Spleen (tissue), 11 donors: ENCODE measurements at regions not wholly inside any gene's neighbourhood (a gene's known extent, or its start where the extent isn't known, plus 50 kb on each side); places are given as distances from the start of the nearest gene placed in this dataset.

Experiments
- DNase-seq: peaks from one replicate; pipeline ENCODE4 v3.0.0-alpha.2; 2020
- H3K27ac ChIP-seq, 8 donors: fragments of 200-600 bp; sonication (generic) in 7 of 8; 1 replicate in 4 of 8; 2 replicates in 4 of 8; pipeline versions ENCODE4 v1.5.0 to v1.8.0; 2016 to 2021; ENCODE audit warnings: inconsistent platforms in 4 of 8, mild to moderate bottlenecking in 4 of 8, moderate library complexity in 1 of 8
- H3K27me3 ChIP-seq, 7 donors: fragments of 200-600 bp; sonication (generic) in 6 of 7; replicated peaks in 1 of 7; 1 replicate in 4 of 7; 2 replicates in 3 of 7; pipeline versions ENCODE4 v1.5.0 to v1.8.0; 2016 to 2021; ENCODE audit warnings: inconsistent platforms in 3 of 7, mild to moderate bottlenecking in 1 of 7
- H3K36me3 ChIP-seq, 6 donors: fragments of 200-600 bp; sonication (generic) in 5 of 6; 1 replicate in 4 of 6; 2 replicates in 2 of 6; pipeline versions ENCODE4 v1.5.0 to v1.8.0; 2016 to 2021; ENCODE audit warnings: inconsistent platforms in 2 of 6
- H3K4me1 ChIP-seq, 6 donors: fragments of 200-600 bp; sonication (generic) in 5 of 6; 1 replicate in 3 of 6; 2 replicates in 3 of 6; pipeline versions ENCODE4 v1.5.0 to v1.8.0; 2016 to 2021; ENCODE audit warnings: inconsistent platforms in 3 of 6
- H3K4me3 ChIP-seq, 8 donors: fragments of 200-600 bp; sonication (generic) in 7 of 8; 1 replicate in 4 of 8; 2 replicates in 4 of 8; pipeline versions ENCODE4 v1.5.0 to v1.8.0; 2016 to 2021; ENCODE audit warnings: inconsistent platforms in 4 of 8, mild to moderate bottlenecking in 4 of 8, moderate library complexity in 2 of 8
- H3K9me3 ChIP-seq, 8 donors: fragments of 200-600 bp; sonication (generic) in 7 of 8; 1 replicate in 4 of 8; 2 replicates in 4 of 8; pipeline versions ENCODE4 v1.5.0 to v1.8.0; 2016 to 2021; ENCODE audit warnings: inconsistent platforms in 4 of 8
- POLR2A ChIP-seq, 3 donors: fragments of 450-650 bp; IDR thresholded peaks; one replicate each; pipeline ENCODE4 v1.5.1; 2017; ENCODE audit warnings: antibody characterized with exemption in 3 of 3, mild to moderate bottlenecking in 1 of 3
- POLR2AphosphoS5 ChIP-seq, 3 donors: sonication (generic); formaldehyde crosslinking; IDR thresholded peaks; one replicate each; pipeline ENCODE4 v1.5.1; 2017; ENCODE audit warnings: antibody characterized with exemption in 3 of 3
- WGBS, 5 donors: extraction: QIAGEN DNeasy Blood & Tissue Kit in 3 of 5; methylation state at CpG; one replicate each; pipeline versions ENCODE4 v1.1.5 to v1.1.7; 2013 to 2018; 5-methylcytosine and 5-hydroxymethylcytosine counted together
- intact Hi-C: fragments of 100-400 bp; cut with DNase I; formaldehyde crosslinking; loops from one replicate; pipeline ENCODE4 v1.15.0; 2023; ENCODE audit warnings: low total_unique reads
- TF ChIP-seq, protein P1 (sequence below), 11 experiments: fragments of 200-600 bp in 7 of 11; fragments of 450-650 bp in 4 of 11; sonication (generic) in 4 of 11; IDR thresholded peaks in 8 of 11; conservative IDR thresholded peaks in 3 of 11; 1 replicate in 7 of 11; 2 replicates in 4 of 11; pipeline versions ENCODE4 v1.4.0 to v1.8.0; 2016 to 2021; ENCODE audit warnings: antibody characterized with exemption in 11 of 11, inconsistent platforms in 4 of 11, mild to moderate bottlenecking in 1 of 11
- donor health status: healthy with polysubstance abuse.
- donor health status: DM: no; HTN: no; CAD: no; lungs with moderate emphysema.
- donor health status: DM: no; HTN: no; CAD: no.
- donor health status: Bipolar disorder and iron deficiency.
- donor health status: healthy.
- donor health status: DM: no; HTN: no; CAD: no.
- donor health status: DM: yes; HTN: yes; CAD: no.

DNA sequence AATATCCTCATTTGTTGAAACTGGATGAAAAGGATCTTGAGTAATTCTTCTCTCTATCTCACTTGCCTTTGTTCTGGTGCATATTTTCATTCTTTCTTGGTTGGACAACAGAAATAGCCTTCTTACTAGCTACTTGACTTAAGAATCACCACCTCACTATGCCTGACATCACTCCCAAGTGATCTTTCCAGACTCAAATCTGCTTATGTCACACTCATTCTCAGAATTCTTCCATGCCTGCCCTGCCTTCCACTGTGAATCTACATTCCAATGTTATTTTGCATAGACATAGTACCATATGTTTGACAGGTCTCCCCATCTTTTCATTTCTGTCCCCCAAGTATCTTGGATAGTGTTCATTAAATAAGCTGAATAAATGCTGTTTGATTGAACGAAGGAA is 78.5 kb upstream of the DPYD start:
- H3K27ac ChIP-seq: no peak overlapping the region
- no peak for DNase-seq
- no peak for TF ChIP-seq POLR2A (IDR thresholded peaks at IDR 0.05)
- no peak for TF ChIP-seq POLR2AphosphoS5 (IDR thresholded peaks at IDR 0.05)
- TF ChIP-seq, protein P1, sequence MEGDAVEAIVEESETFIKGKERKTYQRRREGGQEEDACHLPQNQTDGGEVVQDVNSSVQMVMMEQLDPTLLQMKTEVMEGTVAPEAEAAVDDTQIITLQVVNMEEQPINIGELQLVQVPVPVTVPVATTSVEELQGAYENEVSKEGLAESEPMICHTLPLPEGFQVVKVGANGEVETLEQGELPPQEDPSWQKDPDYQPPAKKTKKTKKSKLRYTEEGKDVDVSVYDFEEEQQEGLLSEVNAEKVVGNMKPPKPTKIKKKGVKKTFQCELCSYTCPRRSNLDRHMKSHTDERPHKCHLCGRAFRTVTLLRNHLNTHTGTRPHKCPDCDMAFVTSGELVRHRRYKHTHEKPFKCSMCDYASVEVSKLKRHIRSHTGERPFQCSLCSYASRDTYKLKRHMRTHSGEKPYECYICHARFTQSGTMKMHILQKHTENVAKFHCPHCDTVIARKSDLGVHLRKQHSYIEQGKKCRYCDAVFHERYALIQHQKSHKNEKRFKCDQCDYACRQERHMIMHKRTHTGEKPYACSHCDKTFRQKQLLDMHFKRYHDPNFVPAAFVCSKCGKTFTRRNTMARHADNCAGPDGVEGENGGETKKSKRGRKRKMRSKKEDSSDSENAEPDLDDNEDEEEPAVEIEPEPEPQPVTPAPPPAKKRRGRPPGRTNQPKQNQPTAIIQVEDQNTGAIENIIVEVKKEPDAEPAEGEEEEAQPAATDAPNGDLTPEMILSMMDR (IDR thresholded peaks at IDR 0.05 in 8 of 11, conservative IDR thresholded peaks at IDR 0.05 in 3 of 11): no peak
- 42 to 69% (median 66%) methylated on average over 1 of the region's 1 CpG for WGBS, 5 donors
- no peaks in the 10 kb centered on the region for H3K36me3 ChIP-seq
- intact Hi-C loops: no loop called here
- no peak overlapping the region for H3K4me3 ChIP-seq
- H3K4me1 ChIP-seq: no peaks in the 10 kb centered on the region
- no peaks in the 10 kb centered on the region for H3K9me3 ChIP-seq
- no peaks in the 10 kb centered on the region for H3K27me3 ChIP-seq

DNA sequence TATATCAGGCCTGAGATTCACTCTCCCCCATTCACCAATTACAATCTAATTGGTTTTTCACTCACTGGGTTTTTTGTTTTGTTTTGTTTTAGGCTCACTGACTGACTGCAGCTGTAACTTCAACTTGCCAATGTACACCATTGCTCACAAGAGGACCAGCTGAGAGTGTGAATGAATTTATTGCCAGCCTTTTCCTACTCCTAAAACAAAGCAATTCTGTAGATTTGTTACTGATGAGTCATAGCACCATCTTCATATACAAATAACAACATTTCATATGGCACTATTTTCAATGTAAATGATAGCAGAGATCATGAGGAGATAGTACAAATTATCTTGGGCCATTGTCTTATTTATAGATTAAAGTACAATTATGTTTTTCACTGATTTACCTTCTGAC is 76.0 kb upstream of the DPYD start:
- intact Hi-C loops: no loop called here

DNA sequence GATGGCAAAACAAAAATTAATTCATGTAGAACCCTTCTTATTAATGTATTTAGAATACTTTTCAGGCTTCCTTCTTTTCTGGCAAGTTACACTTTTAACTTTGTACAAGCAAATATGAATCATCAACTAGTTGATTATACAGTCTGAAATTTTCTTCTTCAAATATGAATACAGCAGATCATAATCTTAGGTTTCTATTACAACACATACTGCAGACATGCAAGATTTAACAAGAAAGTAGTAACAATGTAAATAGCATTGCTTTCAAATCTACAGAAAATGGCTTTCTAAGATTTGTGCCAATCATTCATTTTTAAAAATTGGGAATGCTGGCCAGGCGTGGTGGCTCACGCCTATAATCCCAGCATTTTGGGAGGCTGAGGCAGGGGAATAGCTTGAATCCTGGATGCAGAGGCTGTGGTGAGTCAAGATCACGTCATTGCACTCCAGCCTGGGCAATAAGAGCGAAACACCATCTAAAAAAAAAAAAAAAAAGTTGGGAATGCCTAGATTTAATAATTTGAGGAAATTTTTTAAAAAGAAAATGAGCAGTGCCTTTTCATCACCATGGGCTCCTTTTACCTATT is 68.4 kb upstream of the DPYD start:
- Histone ChIP-seq H3K27ac (no peak overlapping the region), H3K4me1 (no peaks in the 10 kb centered on the region), H3K27me3 (no peaks in the 10 kb centered on the region), H3K36me3 (no peaks in the 10 kb centered on the region), H3K4me3 (no peak overlapping the region), H3K9me3 (no peaks in the 10 kb centered on the region)
- 78 to 92% (median 85%) methylated on average over 4 of the region's 4 CpGs for WGBS, 5 donors
- TF ChIP-seq, protein P1 (IDR thresholded peaks at IDR 0.05 in 8 of 11, conservative IDR thresholded peaks at IDR 0.05 in 3 of 11): no peak
- TF ChIP-seq POLR2A (IDR thresholded peaks at IDR 0.05) (no peak), POLR2AphosphoS5 (IDR thresholded peaks at IDR 0.05) (no peak)
- DNase-seq: no peak
- intact Hi-C loops: no loop called here

More for the DNA sequence above, 76.0 kb upstream of the DPYD start:
- no peaks in the 10 kb centered on the region for H3K4me1 ChIP-seq
- H3K9me3 ChIP-seq: no peaks in the 10 kb centered on the region
- no peak overlapping the region for H3K27ac ChIP-seq
- DNase-seq: no peak
- no peak overlapping the region for H3K4me3 ChIP-seq
- no peaks in the 10 kb centered on the region for H3K27me3 ChIP-seq
- no peaks in the 10 kb centered on the region for H3K36me3 ChIP-seq
- TF ChIP-seq POLR2AphosphoS5 (IDR thresholded peaks at IDR 0.05): no peak
- TF ChIP-seq, protein P1 (IDR thresholded peaks at IDR 0.05 in 8 of 11, conservative IDR thresholded peaks at IDR 0.05 in 3 of 11): no peak
- no peak for TF ChIP-seq POLR2A (IDR thresholded peaks at IDR 0.05)

DNA sequence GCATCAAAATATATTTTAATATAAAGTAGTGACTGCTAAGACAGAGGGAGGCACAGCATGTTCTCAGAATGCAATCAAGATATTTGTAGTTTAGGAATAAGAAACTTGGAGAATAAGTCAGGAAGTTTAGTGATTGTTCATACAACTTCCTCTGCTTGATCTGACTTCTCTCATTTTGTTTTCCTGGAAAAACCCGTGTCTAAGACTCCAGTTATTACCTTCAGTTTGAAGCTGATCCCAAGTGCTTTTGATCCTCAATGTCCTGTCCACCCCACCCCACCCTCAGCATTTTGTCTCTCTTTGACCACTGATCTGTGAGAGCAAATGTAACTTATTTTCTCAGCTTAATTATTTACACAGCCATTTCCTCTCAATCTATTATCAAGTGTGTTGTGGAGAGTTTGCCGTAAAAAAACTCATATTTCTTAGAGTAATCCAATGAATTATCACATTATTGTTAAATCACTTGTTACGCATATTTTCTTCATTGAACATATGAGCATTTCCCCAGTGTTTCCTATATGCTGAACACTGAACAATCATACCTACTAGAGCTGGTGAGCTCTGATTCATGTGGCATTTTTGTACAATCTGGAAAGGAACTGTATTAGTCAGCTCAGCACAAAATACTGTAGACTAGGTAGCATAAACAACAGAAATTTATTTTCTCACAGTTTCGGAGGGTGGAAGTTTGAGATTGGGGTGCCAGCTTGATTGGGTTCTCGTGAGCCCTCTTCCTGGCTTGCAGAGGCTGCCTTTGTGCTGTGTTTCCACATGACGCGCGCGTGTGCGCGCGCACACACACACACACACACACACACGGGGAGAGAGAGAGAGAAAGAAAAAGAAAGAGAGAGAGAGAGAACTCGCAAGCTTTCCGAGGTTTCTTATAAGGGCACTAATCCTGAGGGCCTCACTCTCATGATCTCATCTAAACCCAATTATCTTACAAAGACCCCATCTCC is 65.5 kb upstream of the DPYD start:
- H3K27me3 ChIP-seq: no peaks in the 10 kb centered on the region
- 80 to 93% (median 87%) methylated on average over 15 of the region's 15 CpGs for WGBS, 5 donors
- H3K27ac ChIP-seq: no peak overlapping the region
- intact Hi-C loops: no loop called here
- no peak overlapping the region for H3K4me3 ChIP-seq
- DNase-seq: no peak
- no peaks in the 10 kb centered on the region for H3K36me3 ChIP-seq
- H3K9me3 ChIP-seq: no peaks in the 10 kb centered on the region
- TF ChIP-seq, protein P1 (IDR thresholded peaks at IDR 0.05 in 8 of 11, conservative IDR thresholded peaks at IDR 0.05 in 3 of 11): no peak
- no peaks in the 10 kb centered on the region for H3K4me1 ChIP-seq
